GM19328 (cell line): ENCODE measurements at regions not wholly inside any gene's neighbourhood (a gene's known extent, or its start where the extent isn't known, plus 50 kb on each side); places are given as distances from the start of the nearest gene placed in this dataset.

ENCODE experiments used
- ATAC-seq: cut with Tn5 transposase; IDR thresholded peaks from one replicate; pipeline ENCODE4 v1.9.1; 2021; ENCODE audit warnings: mild to moderate bottlenecking, moderate library complexity; ENCODE audit not compliant: unreplicated experiment

DNA sequence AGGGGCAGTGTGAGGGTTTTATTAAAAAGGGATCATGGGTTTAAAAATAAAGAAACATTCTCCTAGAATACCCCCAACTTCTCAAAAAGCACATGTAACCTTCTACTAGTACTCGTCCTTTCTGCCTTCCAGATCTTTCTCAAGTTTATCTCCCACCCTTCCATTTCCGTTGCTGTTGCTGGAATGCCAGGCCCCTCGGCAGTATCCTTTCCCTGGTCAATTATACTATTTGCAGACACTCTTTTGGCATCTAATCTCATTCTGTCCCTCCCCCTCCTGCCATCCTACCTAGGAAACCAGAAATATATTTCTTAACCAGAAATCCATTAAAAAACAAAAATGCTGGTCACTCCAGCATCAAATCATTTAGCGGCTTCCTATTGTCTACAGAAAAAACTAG lies 198.2 kb upstream of the ATP2B1 start:
- no peak for ATAC-seq

DNA sequence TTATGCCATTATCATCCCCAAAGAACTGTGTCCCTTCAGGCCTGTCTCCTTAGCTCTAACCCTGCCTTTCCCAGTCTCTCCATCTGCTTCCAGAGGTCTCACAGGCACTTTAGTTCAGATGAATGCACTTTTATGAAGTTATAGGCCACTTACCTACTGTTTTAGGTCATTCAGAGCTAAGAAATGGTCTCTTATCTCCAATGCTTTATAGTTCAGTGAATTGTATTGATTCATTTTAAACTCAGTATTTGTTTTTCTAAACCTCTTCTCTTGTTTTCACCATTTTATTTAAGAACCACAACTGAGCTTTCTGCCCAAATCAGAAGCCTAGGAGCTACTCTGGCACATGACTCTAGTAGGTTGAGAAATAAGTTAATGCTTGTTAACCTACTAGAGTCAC lies 197.5 kb upstream of the ATP2B1 start:
- no peak for ATAC-seq

- ATAC-seq, result no peak
Observed at GRCh38 chr12:89901906-89902642, 193.4 kb upstream of the ATP2B1 start.

DNA sequence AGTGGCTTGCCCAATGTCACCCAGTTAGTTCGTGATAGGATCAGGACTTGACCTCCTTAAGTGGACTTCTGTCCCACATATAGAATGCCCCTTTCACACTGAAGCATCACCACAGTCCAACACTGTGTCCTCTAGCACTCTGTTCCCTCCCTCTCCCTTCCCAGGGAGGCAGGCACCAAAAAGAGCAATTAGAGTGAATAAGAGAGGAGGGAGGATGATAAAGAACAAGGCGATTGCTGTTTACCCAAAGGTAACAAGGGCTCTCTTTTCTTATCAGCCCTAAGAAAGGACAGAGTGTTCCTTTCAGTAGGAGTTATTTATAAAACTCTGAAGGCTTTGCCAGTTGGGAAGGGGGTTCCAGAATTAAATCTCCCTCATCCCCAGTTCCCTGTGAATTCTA lies 192.7 kb upstream of the ATP2B1 start:
- ATAC-seq, result no peak

GRCh38 chr12:89899651-89900050 lies 191.0 kb upstream of the ATP2B1 start:
- ATAC-seq, result no peak

DNA sequence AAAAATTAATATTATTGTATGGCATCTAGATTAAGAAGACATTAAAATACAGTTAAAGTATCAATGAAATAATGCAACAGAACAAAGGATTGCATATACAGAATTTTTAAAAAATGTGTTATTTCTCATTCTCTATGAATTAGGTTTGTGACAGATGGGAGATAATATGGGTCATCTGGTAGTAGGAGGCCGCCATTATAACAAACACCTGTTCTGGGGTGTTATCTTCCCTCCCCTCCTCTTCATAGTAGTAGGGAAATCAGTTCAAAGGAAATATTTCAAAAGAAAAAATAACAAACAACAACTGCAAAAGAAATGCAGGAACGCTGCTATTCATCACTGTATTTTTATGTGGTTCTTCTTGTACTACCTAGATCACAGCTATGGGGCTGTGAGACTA lies 187.0 kb upstream of the ATP2B1 start:
- ATAC-seq, result no peak

DNA sequence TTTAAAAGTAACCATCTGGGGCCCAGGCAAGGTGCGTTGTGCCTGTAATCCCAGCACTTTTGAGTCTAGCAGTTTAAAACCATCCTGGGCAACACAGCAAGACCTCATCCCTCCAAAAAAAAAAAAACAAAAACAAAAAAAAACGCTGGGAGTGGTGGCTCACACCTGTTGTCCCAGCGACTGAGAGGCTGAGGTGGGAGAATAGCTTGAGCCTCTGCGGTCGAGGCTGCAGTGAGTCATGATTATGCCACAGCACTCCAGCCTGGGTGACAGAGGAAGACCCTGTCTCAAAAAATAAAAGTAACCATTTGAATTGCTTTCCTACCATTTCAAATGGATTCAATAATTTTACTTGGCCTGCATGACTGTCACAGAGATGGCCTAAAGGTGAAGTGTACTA lies 186.5 kb upstream of the ATP2B1 start:
- no peak for ATAC-seq

DNA sequence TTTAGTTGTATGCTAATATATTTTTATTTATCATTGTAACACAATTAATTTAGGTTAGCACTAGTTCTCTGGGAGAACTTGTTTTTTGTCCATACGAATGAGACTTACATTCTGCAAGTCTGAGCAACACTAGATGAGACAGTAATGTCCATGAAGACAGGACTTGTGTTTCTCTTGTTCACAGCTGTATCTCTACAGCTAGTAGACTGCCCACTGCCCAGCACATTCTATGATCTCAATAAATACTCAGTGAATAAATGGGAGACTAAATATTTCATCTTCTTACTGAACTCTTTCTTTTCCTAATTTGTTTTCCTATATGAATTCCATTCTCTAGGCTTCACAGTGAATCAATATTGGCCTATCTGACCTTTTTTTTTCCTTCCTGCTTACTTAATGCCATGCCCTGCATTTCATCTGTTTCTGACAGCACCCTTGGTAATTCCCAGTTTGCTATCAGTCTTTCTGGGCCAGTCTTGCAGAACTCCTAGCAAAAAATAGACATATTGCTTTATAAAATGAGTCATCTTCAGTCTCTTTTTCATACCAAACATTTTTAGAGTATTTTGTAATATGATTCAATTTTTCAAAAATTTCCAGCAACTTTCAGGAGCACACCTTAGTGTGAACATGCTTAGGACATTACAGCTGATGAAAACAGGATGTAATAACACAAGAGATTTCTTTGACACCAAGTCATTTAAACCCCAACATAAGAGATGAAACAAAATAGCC lies 185.5 kb upstream of the ATP2B1 start:
- ATAC-seq, result no peak

DNA sequence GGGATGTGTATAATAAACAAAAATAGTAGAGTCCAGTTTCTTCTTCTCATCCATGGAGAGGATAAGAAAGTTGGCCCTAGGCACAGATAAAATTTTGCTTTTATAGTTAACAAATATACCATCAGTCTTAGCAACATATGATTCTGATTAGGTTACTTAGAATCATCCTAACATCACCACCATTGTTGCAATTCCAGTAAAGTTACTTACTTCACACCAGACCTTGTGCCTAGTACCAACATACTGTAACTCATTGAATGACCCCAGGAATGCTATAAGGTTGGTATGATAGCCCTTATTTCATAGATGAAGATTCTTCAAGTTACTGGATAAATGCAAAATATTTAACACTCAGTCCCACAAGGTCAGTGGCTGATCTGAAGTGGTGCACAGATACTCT lies 183.8 kb upstream of the ATP2B1 start:
- no peak for ATAC-seq

DNA sequence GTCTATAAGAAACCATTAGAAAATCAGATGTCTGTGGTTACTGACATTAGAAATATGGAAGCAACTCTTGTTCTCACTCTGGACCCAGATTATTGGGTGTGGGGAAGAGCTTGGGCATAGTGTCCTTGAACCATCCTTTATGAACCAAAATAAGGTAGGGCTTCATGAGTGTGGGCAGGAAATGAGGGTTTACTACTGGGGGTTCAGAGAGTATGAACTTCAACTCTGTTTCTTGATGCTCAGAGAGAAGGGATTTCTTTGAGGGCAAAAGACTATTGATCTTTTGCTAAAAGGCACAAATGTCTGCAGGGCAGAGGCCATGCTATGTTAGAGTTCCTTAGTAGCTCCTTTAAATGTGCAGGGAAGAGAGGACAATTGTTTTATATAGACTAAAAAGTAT lies 183.3 kb upstream of the ATP2B1 start:
- no peak for ATAC-seq

DNA sequence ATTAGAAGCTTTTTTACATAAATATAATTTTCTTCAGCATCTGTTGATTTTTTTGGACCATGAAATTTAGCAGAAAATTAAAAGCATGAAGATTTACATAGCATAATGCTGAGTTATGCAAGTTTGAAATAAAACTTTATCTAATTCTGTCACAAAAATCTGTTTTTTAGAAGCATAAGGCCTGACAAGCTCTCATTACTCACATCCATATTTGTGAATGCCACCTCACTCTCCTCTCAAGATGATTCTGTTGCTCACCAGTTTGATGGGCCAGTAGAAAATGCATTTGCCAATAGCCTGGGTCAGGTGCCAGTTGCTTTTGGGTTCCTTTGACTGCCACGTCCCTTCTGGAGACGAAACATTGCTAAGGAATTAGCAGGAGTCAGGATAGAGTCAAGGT lies 181.5 kb upstream of the ATP2B1 start:
- ATAC-seq, result no peak

DNA sequence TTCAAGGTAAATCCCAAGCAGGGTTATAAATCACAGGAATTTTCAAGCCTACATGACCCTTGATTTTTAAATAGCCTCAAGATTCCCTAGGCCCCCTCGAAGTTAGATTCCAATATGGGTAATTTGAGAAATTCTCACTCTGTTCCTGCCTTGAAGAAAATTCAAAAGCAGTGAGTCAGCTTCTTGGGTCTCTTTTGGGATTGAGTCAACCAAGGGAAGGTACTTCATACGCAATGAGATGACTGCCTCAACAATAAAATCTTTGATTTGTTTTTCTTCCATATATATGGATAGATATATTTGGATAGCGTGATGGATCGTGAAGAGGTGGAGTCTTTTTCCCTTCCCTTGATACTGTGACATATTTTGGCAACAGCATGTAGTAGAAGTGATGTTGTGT lies 180.4 kb upstream of the ATP2B1 start:
- ATAC-seq, result no peak

DNA sequence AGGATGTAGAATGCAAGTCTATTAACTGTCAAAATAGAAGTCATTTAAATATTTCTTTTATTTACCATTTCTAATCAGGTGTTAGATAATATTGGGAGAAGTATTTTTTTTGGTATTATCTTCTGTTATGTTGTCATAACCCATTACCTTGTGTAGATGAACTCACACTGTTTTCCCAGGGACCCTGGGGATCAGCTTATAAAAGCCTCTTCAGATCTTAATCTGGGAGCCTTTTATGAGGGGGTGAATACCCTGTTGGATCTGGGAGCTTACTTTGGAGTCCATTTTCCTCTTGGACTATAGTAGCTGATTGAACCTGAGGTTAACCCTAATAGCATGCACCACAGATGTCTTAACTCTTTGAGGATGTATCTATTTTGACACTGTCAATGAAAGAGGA lies 176.3 kb upstream of the ATP2B1 start:
- ATAC-seq, result no peak

DNA sequence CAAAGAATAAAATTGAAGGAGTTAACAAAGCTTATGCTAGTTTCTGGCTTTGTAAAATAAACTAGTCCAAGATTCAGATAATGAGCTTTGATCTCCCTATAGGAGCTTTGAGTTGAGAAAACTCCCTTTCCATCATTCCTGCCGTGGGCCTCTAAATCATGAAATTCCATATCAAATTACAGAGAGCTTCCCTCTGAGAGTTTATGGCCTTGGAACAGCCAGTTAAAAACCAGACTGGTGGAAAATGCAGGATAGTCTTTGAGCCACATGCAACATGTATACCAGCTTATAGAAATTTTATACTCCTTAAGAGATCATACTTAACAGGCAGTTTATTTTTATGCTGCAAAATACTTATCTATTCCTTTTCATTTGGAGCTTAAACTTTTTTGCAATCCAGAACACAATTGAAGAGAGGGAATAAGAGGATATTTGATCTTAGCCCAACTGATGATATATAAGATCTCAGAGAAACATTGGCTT lies 175.8 kb upstream of the ATP2B1 start:
- no peak for ATAC-seq

GRCh38 chr12:89883630-89884389 lies 175.2 kb upstream of the ATP2B1 start:
- no peak for ATAC-seq

GRCh38 chr12:89882792-89883191 lies 174.2 kb upstream of the ATP2B1 start:
- ATAC-seq, result no peak

DNA sequence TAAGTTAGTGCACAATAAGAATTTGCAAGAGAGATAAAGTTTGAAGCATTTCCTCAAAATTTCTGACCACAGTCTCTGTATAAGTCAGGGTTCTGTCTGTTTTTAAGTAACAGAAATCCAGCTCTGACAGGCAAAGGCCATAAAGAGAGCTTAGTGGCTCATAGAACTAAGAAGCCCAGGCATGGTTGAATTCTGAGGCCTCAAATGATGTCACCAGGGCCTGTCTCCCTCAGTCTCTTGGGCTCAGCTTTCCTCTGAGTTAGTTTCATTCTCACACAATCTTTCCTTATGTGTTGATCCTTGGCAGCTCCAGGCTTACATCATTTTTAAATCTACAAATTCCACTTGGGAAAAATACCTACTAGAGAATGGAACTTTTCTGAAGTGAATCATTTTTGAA lies 173.4 kb upstream of the ATP2B1 start:
- ATAC-seq, result no peak

DNA sequence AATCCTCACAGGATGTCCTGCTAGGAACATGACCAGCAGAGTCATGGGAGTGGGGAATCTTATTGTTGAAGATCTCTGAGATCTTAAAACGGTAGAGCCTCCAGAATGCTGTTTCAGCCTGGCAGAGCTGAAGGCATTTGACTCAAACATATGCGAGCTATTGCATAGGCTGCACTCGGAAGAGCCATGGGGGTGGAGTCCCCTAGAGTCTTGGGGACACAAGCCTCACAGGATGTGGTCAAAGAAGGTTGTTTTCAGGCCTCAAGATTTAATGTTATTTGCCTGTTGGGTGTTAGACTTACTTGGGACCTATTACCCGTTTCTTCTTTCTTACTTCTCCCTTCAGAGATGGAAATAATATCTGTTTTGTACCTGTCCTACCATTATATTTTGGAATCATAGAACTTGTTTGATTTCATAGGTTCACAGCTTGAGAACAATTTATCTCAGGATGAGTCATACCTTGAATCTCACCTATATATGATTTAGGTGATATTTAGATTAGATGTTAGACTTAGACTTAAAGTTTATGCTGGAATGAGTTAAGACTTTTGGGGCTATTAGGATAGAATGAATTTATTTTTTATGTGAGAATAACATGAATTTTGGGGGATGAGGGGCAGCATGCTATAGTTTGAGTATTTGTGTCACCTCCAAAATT lies 172.2 kb upstream of the ATP2B1 start:
- peak; percentile 92 for ATAC-seq

- ATAC-seq, result no peak
Observed at GRCh38 chr12:89879766-89880165, 171.1 kb upstream of the ATP2B1 start.

DNA sequence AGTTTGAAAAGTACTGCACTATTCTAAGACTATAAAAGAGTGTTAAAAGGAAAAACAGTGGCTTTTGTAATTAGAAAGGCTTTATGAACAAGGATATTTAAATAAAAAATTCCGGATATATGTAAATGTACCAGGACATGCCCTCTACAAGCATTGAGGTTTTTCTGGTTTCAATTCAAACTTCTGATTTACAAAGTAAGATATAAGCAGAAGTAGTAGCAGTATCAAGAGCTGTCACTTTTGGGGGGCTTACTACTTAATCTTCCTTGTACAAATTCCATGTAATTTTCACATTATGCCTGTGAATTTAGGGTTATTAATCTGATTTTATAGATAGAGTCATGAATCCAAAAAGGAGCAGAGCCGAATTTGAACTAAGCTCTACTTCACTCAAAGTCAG lies 170.3 kb upstream of the ATP2B1 start:
- no peak for ATAC-seq

DNA sequence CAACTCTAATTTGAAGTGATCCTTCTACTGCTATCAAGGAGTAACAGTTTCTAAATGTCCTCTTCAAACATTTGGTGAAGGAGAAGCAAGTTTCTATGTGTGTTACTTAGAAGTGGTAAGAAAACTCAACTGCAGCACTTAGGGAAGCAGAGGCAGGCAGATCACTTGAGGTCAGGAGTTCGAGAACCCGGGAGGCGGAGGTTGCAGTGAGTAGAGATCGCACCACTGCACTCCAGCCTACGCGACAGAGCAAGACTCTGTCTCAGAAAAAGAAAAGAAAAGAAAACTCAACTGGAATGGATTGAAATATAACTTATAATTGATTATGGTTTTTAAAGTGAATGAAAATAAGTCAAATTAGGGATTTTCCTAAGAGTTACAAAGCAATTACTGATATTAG lies 169.7 kb upstream of the ATP2B1 start:
- no peak for ATAC-seq
